Naive thymus-derived CD4-positive, alpha-beta T cell (primary cell): ENCODE measurements at regions not wholly inside any gene's neighbourhood (a gene's known extent, or its start where the extent isn't known, plus 50 kb on each side); places are given as distances from the start of the nearest gene placed in this dataset.

Source experiments
- ATAC-seq: fragments of 150-1000 bp; cut with Tn5 transposase; 2 replicates; pipeline ENCODE4 v1.10.0; 2021; ENCODE audit warnings: mild to moderate bottlenecking, moderate library complexity
- CTCF ChIA-PET: fragments of 350-600 bp; sonication (Branson Sonifier 250); formaldehyde crosslinking; loops from one replicate; lab custom pipeline; 2021; ENCODE audit warnings: antibody characterized with exemption; lab: Charles Lee
- POLR2A ChIA-PET: fragments of 350-600 bp; sonication (Branson Sonifier 250); formaldehyde crosslinking; loops from one replicate; lab custom pipeline; 2021; ENCODE audit warnings: antibody characterized with exemption, inconsistent platforms; lab: Charles Lee
- DNase-seq, 9 donors: peaks; one replicate each; pipeline versions ENCODE4 v3.0.0 to v3.0.0-alpha.2; 2020 to 2022; ENCODE audit warnings: mixed read lengths in 1 of 9
- H3K27ac ChIP-seq: one replicate; pipeline ENCODE4 v1.7.0; 2013; ENCODE audit warnings: mild to moderate bottlenecking, low read depth, low read length, moderate library complexity
- H3K27me3 ChIP-seq, 2 donors: one replicate each; pipeline ENCODE4 v1.7.0; 2013; ENCODE audit warnings: low read length in 2 of 2, mild to moderate bottlenecking in 2 of 2, moderate library complexity in 2 of 2; ENCODE audit not compliant: control insufficient read depth in 2 of 2, insufficient read depth in 2 of 2
- H3K36me3 ChIP-seq, 3 experiments: 1 replicate in 2 of 3; 2 replicates in 1 of 3; pipeline ENCODE4 v1.7.0; 2013; ENCODE audit warnings: low read length in 3 of 3, mild to moderate bottlenecking in 3 of 3, moderate library complexity in 1 of 3; ENCODE audit not compliant: insufficient read depth in 3 of 3, control insufficient read depth in 2 of 3
- H3K4me1 ChIP-seq, 2 donors: one replicate each; pipeline ENCODE4 v1.7.0; 2013; ENCODE audit warnings: low read length in 2 of 2, mild to moderate bottlenecking in 2 of 2, moderate library complexity in 1 of 2; ENCODE audit not compliant: control insufficient read depth in 2 of 2, insufficient read depth in 2 of 2
- H3K4me3 ChIP-seq: 2 replicates; pipeline ENCODE4 v1.7.0; 2013; ENCODE audit warnings: mild to moderate bottlenecking, low read length
- H3K9me3 ChIP-seq, 3 experiments: 1 replicate in 2 of 3; 2 replicates in 1 of 3; pipeline ENCODE4 v1.7.0; 2013; ENCODE audit warnings: low read length in 3 of 3; ENCODE audit not compliant: control insufficient read depth in 2 of 3
- H3K27ac Mint-ChIP-seq, 9 donors: one replicate each; pipeline ENCODE4 v1.8.0; 2020 to 2022; ENCODE audit warnings: mixed read lengths in 9 of 9, mild to moderate bottlenecking in 8 of 9, moderate library complexity in 5 of 9, inconsistent platforms in 2 of 9
- H3K27me3 Mint-ChIP-seq, 5 donors: one replicate each; pipeline ENCODE4 v1.8.0; 2021 to 2022; ENCODE audit warnings: mixed read lengths in 5 of 5, mild to moderate bottlenecking in 1 of 5
- H3K36me3 Mint-ChIP-seq, 5 donors: one replicate each; pipeline ENCODE4 v1.8.0; 2020 to 2022; ENCODE audit warnings: mixed read lengths in 5 of 5, mild to moderate bottlenecking in 3 of 5, inconsistent platforms in 1 of 5
- H3K4me1 Mint-ChIP-seq, 7 donors: one replicate each; pipeline ENCODE4 v1.8.0; 2020 to 2022; ENCODE audit warnings: mixed read lengths in 7 of 7, mild to moderate bottlenecking in 3 of 7, inconsistent platforms in 1 of 7
- H3K4me3 Mint-ChIP-seq, 10 donors: one replicate each; pipeline ENCODE4 v1.8.0; 2020 to 2022; ENCODE audit warnings: mild to moderate bottlenecking in 10 of 10, mixed read lengths in 10 of 10, moderate library complexity in 6 of 10, inconsistent platforms in 2 of 10
- H3K9me3 Mint-ChIP-seq, 11 donors: one replicate each; pipeline ENCODE4 v1.8.0; 2020 to 2022; ENCODE audit warnings: mixed read lengths in 11 of 11, mild to moderate bottlenecking in 4 of 11, inconsistent platforms in 1 of 11, moderate library complexity in 1 of 11
- intact Hi-C, 2 donors: fragments of 100-400 bp; cut with micrococcal nuclease; formaldehyde crosslinking; loops; one replicate each; pipeline ENCODE4 v1.15.1; 2023

DNA sequence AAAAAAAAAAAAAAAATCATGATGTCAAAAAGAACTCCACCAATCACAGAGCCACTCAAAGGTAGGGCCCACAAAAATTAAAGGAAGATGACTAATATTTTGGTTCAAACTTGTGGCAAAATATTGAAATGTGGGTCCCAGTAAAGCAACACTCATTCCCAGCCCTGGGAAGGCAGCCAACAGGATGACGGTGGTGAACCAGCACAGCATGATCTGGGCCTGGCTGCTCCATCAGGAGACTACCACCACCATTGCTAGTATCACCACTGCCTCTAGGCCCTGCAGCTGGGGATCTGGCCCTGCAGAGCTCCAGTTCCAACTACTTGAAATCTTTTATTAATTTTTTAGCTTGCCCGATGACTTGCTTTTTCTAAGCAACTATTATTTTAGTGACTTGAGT lies 206.8 kb upstream of the ITGA1 start:
- ChIA-PET CTCF (no interaction called here), POLR2A (no interaction called here)
- Mint-ChIP-seq H3K4me1 (no peaks in the 10 kb centered on the region), H3K27ac (no peak overlapping the region), H3K27me3 (peaks cover 0 to 33% (median 21%) of the 10 kb centered on the region in 5 donors), H3K4me3 (no peak overlapping the region), H3K9me3 (peaks cover 0 to 4% (median 0%) of the 10 kb centered on the region in 11 donors), H3K36me3 (peaks cover 0 to 3% (median 0%) of the 10 kb centered on the region in 5 donors)
- ATAC-seq: no peak
- H3K27me3 ChIP-seq: no peaks in the 10 kb centered on the region
- H3K9me3 ChIP-seq: no peaks in the 10 kb centered on the region
- DNase-seq: no peak
- no peaks in the 10 kb centered on the region for H3K36me3 ChIP-seq
- no peak overlapping the region for H3K4me3 ChIP-seq
- no peak overlapping the region for H3K27ac ChIP-seq
- intact Hi-C loops: no loop called here
- H3K4me1 ChIP-seq: no peaks in the 10 kb centered on the region

DNA sequence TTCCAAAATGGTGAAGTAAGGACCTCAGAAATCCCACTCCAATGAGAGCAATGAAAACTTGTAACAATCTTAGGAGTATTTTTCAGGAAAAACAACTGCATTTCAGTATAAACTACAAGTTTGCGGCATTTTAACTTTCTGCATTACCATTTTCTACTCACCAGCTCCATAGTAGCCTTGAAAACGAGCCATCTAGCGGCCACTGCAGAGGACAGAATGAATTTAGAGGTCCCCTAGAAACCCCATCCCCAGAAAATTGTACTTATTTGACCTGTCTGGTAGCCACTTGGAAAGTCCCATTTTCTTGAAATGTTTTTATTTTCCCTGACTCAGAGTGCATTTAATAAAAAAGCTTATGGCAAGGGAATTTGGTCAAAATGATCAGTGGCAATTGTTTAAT lies 205.4 kb upstream of the ITGA1 start:
- ChIA-PET POLR2A (no interaction called here), CTCF (no interaction called here)

DNA sequence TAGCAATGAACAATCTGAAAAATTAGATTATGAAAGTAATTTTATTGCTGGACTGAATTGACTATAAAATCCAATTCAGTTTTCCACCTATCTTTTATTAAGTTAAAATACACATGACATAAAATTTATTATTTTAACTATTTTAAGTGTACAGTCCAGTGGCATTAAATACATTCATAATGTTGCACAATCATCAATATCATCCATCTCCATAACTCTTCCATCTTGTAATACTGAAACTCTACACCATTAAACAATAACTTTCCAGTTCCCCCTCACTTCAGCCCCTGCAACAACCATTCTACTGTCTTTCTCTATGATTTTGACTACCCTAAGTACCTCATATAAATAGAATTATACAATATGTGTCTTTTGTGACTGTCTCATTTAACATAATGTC lies 200.6 kb upstream of the ITGA1 start:
- Histone ChIP-seq H3K4me3 (no peak overlapping the region), H3K9me3 (no peaks in the 10 kb centered on the region), H3K27me3 (no peaks in the 10 kb centered on the region), H3K36me3 (no peaks in the 10 kb centered on the region), H3K27ac (no peak overlapping the region), H3K4me1 (no peaks in the 10 kb centered on the region)
- H3K9me3 Mint-ChIP-seq: peaks cover 0 to 2% (median 0%) of the 10 kb centered on the region in 11 donors
- no peak overlapping the region for H3K4me3 Mint-ChIP-seq
- peaks cover 0 to 6% (median 5%) of the 10 kb centered on the region in 5 donors for H3K27me3 Mint-ChIP-seq
- ChIA-PET POLR2A (no interaction called here), CTCF (no interaction called here)
- DNase-seq: no peak
- H3K36me3 Mint-ChIP-seq: no peaks in the 10 kb centered on the region
- peaks cover 0 to 3% (median 0%) of the 10 kb centered on the region in 7 donors for H3K4me1 Mint-ChIP-seq
- intact Hi-C loops: no loop called here
- no peak for ATAC-seq
- H3K27ac Mint-ChIP-seq: no peak overlapping the region

More for the DNA sequence above, 205.4 kb upstream of the ITGA1 start:
- no peak for DNase-seq
- H3K4me3 Mint-ChIP-seq: no peak overlapping the region
- no peak overlapping the region for H3K27ac ChIP-seq
- no peaks in the 10 kb centered on the region for H3K27me3 ChIP-seq
- ATAC-seq: no peak
- H3K4me1 ChIP-seq: no peaks in the 10 kb centered on the region
- H3K4me3 ChIP-seq: no peak overlapping the region
- peaks cover 0 to 33% (median 23%) of the 10 kb centered on the region in 5 donors for H3K27me3 Mint-ChIP-seq
- no peak overlapping the region for H3K27ac Mint-ChIP-seq
- intact Hi-C loops: no loop called here
- no peaks in the 10 kb centered on the region for H3K36me3 ChIP-seq
- H3K36me3 Mint-ChIP-seq: peaks cover 0 to 3% (median 0%) of the 10 kb centered on the region in 5 donors
- peaks cover 0 to 4% (median 0%) of the 10 kb centered on the region in 11 donors for H3K9me3 Mint-ChIP-seq
- H3K9me3 ChIP-seq: no peaks in the 10 kb centered on the region
- H3K4me1 Mint-ChIP-seq: peaks cover 0 to 1% (median 0%) of the 10 kb centered on the region in 7 donors

DNA sequence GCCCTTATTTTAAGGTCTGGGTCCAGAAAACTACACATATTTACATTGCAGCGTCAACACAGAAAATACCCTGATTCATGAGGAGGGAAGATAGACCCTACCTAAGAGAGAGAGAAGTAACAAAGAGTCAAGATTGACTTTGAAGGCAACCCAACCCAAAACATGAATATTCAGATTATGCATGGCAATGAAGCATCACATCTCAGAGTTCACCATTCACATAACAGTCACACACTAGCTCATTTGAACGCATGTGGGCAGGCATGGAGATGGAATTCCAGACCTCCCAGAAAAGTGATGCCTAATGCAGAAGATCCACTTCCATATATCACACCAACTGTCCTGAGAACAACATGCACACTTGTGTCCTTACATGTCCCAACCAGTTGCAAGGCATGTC lies 190.1 kb upstream of the ITGA1 start:
- Histone ChIP-seq H3K9me3 (no peaks in the 10 kb centered on the region), H3K27me3 (no peaks in the 10 kb centered on the region), H3K4me1 (no peaks in the 10 kb centered on the region), H3K4me3 (no peak overlapping the region), H3K27ac (no peak overlapping the region), H3K36me3 (no peaks in the 10 kb centered on the region)
- peaks cover 0 to 5% (median 0%) of the 10 kb centered on the region in 11 donors for H3K9me3 Mint-ChIP-seq
- CTCF ChIA-PET: no interaction called here
- H3K36me3 Mint-ChIP-seq: no peaks in the 10 kb centered on the region
- no peak overlapping the region for H3K4me3 Mint-ChIP-seq
- POLR2A ChIA-PET: no interaction called here
- H3K4me1 Mint-ChIP-seq: no peaks in the 10 kb centered on the region
- DNase-seq (no peak), ATAC-seq (no peak)
- intact Hi-C loops: no loop called here
- H3K27me3 Mint-ChIP-seq: peaks cover 0 to 8% (median 4%) of the 10 kb centered on the region in 5 donors
- H3K27ac Mint-ChIP-seq: no peak overlapping the region

DNA sequence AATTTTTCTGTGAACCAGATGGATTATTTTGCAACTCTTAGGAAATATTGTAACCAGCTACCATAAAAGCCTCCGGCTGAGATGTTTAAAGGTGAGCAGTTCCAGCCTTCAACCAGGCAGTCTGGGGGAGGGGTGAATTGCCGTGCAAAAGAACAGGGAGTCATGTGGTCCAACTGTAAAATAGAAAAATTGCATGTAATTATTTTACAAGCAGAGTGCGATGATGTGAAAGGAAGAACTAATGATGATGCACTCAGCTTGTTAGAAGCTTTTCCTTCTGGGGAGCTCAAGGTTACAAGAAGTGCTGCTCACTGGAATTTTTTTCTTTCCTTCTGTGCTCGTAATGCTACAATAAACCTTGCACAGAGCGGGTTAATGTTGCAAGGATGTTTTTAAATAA lies 188.7 kb upstream of the ITGA1 start:
- H3K9me3 ChIP-seq: no peaks in the 10 kb centered on the region
- no peaks in the 10 kb centered on the region for H3K27me3 ChIP-seq
- intact Hi-C loops: no loop called here
- no peak overlapping the region for H3K27ac Mint-ChIP-seq
- H3K27ac ChIP-seq: no peak overlapping the region
- peaks cover 0 to 5% (median 0%) of the 10 kb centered on the region in 11 donors for H3K9me3 Mint-ChIP-seq
- ChIA-PET POLR2A (no interaction called here), CTCF (no interaction called here)
- H3K36me3 ChIP-seq: no peaks in the 10 kb centered on the region
- H3K4me3 ChIP-seq: no peak overlapping the region
- H3K4me1 Mint-ChIP-seq: no peaks in the 10 kb centered on the region
- H3K4me3 Mint-ChIP-seq: no peak overlapping the region
- H3K4me1 ChIP-seq: no peaks in the 10 kb centered on the region
- ATAC-seq (no peak), DNase-seq (no peak)
- H3K27me3 Mint-ChIP-seq: peaks cover 0 to 12% (median 4%) of the 10 kb centered on the region in 5 donors
- no peaks in the 10 kb centered on the region for H3K36me3 Mint-ChIP-seq

DNA sequence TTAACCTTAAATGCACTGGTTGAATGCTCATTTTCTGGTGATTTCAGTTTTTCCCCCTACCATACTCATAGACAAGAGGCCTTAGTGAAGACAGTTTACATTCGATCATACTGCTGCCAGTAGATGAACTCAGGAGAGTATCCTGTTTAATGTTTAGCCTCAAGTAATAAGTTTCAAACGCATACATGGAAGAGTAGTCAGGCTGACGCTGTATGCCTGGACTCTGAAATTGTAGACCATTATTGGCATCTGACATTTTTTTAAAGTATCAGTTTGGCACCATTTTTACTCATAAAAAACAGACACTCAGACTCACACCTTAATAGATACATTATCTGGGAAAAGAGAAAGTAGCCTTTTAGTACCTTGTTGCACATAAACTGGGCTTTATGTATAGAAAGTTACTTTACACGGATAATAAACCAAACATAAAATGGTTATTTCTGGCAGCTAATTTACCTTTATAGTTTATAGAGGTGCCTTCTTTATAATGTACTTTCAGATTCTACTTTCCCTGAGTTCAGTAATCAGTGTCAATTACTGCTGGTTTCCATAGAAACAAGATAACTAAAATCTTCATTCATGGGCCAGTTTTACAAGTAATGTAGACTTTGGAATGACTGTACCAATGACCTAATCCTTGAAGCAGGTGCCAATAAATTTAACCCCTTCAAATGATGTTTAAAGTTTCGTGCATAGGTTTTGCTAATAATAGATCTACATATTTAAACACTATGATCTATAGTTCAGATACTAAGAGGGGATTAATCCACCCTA lies 183.8 kb upstream of the ITGA1 start:
- no peak overlapping the region for H3K4me3 Mint-ChIP-seq
- no peaks in the 10 kb centered on the region for H3K4me1 Mint-ChIP-seq
- no peak overlapping the region for H3K27ac ChIP-seq
- H3K9me3 ChIP-seq: no peaks in the 10 kb centered on the region
- H3K4me3 ChIP-seq: no peak overlapping the region
- POLR2A ChIA-PET: no interaction called here
- intact Hi-C loops: no loop called here
- H3K27ac Mint-ChIP-seq: no peak overlapping the region
- H3K9me3 Mint-ChIP-seq: no peaks in the 10 kb centered on the region
- DNase-seq (no peak), ATAC-seq (no peak)
- H3K36me3 Mint-ChIP-seq: no peaks in the 10 kb centered on the region
- H3K27me3 Mint-ChIP-seq: peaks cover 0 to 12% (median 5%) of the 10 kb centered on the region in 5 donors
- CTCF ChIA-PET: no interaction called here
- H3K27me3 ChIP-seq: no peaks in the 10 kb centered on the region
- H3K36me3 ChIP-seq: no peaks in the 10 kb centered on the region
- H3K4me1 ChIP-seq: no peaks in the 10 kb centered on the region
